Retina (tissue), 1 donor: ENCODE measurements at regions not wholly inside any gene's neighbourhood (a gene's known extent, or its start where the extent isn't known, plus 50 kb on each side); places are given as distances from the start of the nearest gene placed in this dataset.

ENCODE experiments used
- DNase-seq: peaks from one replicate; pipeline ENCODE4 v3.0.0-alpha.2; 2016

DNA sequence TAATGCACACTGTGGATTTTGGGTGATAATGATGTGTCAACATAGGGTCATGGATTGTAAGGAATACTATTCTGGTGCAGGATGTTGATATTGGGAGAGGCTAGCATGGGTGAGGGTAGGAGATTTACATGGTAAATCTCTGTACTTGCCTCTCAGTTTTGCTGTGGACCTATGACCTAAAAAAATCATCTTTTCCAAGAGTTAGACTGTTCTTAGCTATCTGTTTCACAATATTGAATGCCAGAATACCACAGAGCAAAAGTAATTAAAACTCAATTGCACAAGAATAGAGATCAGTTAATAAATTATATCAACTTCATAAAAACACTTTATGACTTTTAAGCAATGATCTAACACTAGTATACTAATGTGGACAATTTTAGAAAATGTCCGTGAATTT, 651.6 kb downstream of the HTR1A start:
- no peak for DNase-seq

DNA sequence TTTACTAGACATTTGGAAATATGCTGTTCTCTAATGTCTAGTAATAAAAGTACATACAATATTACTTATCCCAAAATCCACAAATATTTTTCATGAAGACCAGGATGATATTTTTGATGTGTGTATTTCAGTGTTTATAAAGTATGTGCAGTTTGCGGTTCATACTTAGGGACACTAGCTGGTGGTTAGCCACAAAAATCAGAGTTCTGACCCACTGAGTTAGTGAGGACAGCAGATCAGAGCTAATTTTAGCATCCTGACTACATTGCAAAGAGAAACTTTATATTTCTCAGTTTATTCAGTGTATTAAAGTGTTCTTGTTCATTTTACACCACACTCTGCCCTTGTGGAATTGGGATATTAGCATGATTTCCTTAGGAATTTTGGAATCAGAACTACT, 655.3 kb downstream of the HTR1A start:
- no peak for DNase-seq

DNA sequence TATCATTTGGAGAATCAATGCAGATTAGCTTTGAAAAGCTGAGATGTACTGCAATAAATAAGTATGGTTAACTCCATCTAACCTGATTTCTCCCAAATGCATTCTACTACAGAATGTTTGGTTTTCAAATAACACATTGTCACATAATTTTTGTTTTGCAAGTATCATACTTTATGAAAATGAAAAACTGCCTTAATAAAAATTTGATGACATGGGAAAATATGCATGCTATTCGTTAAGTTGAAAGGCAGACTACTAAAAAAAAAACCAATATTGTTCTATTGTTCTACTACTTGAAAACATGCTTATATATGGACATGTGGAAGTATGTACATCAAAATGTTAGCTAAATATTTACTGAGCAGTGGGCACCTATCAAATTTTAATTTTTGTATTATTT, 668.9 kb downstream of the HTR1A start:
- no peak for DNase-seq

DNA sequence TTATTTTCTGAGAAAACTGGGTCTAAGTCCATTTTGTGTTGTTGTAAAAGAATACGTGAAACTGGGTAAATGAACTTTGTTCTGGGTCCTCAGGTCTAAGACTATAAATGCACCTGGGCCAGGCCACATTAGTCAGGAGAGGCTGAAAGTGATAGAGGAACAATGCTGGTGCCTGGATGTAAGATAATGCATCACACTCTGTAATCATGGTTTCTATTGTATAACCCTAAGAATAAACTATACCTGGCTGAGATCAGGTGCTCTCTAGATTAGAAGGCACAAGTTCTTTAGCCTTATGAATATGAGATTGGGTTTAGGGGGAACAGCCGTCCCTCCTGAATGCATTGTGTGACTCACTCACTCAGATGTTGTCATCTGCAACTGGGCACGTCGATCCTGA, 675.5 kb downstream of the HTR1A start:
- no peak for DNase-seq

DNA sequence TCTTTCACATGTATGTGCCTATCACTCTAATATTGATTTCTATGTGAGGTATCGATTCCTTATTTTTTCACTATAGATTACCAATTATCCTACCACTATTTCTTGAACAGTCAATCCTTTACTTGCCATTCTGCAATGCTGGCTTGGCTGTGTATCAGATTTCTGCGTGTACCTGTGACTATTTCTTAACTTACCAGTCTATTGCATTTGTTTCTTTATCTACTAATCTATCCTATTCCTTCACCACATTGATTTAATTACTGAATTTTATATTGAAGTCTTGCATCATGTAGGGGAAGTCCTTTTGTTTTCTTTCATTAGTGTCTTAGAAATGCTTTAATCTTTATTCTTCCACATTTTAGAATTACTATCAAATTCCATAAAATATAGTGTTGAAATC, 684.8 kb downstream of the LRRC70 start:
- DNase-seq: no peak

DNA sequence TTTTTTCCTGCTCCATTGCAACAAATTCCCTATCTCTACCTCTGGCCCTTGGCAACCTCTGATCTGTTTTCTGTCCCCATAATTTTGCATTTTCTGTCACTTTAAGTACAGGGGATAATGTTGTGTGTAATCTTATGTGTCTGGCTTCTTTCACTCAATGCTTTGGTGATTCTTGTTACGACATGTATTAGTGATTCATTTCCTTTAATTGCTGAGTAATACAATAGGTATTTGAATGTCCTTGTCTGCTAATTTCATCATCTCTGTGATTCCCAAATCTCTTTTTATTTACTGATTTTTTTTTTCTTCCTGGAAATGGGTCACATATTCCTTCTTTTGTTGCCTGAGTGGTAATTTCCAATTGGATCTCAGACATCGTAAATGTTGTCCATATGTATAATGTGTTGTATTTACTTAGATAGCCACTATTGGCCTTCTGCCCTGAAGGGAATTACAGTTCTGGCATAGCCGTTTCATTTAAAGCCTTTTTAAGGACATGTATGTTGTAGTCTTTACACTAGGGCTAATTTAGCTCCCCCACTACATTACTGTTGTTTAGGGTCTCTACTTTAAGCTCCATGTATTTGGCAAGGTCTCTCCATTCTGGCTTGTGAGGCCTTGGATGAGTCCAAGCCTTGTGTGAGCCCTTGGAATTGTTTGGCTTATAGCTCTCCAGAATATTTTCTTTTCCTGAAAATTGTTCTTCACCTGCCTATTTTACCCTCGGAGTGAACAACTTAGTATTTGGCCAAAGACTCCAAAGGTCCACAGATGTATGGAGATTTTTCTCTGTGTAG, 683.8 kb downstream of the LRRC70 start:
- DNase-seq: no peak

DNA sequence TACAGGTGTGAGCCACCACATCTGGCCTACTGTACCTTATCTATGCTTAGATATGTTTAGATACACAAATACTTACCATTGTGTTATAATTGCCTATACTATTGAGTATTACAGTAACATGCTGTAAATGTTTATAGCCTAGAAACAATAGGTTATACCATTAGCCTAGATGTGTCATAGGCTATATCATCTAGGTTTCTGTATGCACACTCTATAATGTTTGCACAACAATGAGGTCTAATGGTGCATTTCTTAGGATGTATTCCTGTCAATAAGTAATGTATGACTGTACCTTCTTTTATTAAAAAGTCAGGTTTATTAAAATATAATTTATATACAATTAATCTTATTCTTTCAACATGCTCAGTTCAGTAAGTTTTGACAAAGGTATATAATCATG, 683.1 kb downstream of the LRRC70 start:
- no peak for DNase-seq

DNA sequence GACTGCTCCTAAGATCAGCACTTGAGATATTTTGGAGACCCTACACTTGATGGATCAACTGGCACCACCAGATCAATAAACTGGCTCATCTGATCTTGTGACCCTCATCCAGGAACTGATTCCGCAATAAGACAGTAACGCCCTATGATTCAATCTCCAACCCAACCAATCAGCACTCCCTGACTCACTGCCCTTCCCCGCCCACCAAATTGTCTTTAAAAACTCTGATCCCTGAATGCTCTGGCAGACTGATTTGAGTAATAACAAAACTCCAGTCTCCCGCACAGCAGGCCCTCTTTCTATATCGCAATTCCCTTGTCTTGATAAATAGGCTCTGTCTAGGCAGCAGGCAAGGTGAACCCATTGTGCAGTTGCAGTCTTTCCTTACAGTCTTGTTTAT, 677.0 kb downstream of the LRRC70 start:
- DNase-seq: no peak

DNA sequence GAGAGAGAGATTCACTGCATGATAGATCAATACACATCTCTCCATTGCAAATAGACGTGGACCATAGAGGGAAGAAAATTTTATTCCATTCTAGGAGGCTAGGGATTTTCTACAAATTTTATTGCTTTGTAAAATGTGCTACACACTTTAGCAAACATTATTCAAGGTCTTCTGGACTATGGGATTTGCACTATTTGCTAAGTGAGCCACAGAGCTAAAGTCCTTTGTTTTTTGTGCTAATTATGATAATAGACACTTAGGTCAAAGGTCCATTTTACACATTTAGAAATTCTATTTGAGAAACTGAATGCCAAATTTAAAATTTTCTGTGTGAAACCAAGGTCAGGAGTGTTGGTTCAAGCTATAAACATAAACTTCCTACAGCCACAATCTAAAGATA, 672.3 kb downstream of the LRRC70 start:
- DNase-seq: no peak

DNA sequence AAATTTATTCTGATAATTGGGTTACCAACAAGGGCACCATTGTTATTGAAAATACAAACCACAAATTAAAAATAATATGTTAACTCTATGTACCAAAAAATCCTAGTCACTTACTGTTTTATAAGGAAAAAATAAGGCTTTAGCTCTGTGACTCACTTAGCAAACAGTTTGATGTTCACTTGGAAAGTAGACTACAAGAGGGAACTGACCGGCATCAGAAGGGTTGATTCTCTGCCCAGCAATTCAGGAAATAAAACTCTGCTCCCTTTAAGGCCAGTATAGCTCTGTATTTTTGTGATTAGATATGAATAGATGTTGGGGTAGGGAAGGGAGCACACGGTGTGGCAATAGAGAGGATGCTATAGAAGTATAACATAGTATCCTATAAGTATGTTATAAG, 671.3 kb downstream of the LRRC70 start:
- DNase-seq: no peak

DNA sequence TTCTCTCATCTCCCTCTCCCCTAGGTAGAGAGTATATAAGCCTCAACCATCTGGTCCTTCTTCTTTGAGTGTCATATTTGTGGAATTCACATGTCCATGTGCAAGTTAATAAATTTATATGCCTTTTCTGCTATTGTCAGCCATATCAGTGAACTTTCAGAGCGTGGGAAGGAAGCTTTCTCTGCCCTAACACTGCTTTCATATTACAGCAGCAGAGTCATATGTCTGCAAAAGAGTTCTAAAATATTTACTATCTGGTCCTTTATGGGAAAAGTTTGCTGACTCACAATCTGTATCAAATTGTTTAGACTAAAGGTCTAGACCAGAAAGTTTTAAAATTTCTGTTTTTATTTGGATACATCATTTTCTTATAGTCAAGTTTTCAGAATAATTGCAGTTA, 669.0 kb downstream of the LRRC70 start:
- DNase-seq: no peak

DNA sequence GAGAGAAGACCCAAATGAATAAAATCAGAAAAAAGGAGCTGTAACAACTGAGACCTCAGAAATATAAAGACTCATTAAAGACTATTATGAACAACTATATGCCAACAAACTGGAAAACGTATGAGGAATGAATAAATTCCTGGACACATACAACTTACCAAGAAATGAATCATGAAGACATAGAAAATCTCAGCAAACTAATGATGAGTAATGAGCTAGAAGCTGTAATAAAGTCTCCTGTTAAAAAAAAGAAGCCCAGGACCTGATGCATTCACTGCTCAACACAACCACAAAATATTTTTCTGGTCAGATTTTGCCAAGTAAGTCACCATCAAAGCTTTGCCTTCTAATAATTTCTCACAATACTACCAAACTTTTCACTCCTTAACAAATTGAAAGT, 666.7 kb downstream of the LRRC70 start:
- no peak for DNase-seq

DNA sequence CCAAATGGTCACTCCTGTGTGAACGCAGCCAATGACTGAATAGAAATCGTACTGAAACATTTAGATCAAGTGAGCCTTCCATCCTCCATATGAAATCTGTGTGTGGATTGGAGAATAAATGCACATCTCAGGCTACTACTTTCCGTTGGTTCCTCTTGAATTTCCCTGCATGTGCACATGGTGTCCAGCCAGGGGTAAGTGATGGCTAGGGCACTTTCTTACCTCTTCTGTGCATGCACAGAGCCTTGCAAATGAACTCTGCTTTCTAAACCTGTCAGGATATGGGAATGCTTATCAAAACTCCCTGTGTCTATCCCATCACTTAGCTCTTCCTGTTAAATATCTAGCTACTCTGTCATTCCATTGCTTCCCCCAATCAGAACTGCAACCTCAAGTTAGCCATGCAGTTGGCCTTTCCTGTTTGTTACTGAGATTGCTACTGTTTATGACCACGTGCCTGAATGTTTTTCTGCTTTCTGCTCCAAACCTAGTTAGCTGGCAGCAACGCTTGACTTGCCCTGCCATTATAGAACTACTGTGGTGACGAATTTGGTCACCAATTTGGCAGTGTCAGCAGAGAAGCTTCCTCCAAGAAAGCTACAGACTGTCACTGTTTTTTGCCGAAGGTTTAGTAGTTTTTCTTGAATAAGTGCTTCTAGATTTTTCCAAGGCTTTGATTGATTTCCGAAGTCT, 661.6 kb downstream of the LRRC70 start:
- no peak for DNase-seq

DNA sequence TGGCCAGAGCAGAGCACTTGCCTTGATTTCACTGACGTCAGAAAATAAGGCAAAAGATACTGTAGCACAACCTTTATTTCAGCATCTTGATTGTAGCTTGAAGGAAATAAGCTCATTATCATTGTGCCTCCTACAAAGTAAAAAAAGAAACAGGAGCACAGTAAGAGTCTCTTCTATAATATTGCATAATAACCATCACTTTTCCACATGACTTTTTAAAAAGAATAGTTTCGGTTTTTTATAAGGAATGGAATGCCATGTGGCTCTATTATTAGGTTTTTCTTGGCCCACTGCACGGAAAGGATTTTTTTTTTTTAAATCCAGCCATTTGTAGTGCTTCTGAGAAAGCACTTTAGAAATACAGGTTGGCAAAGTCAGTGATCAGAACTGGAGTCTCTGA, 655.3 kb downstream of the LRRC70 start:
- no peak for DNase-seq

DNA sequence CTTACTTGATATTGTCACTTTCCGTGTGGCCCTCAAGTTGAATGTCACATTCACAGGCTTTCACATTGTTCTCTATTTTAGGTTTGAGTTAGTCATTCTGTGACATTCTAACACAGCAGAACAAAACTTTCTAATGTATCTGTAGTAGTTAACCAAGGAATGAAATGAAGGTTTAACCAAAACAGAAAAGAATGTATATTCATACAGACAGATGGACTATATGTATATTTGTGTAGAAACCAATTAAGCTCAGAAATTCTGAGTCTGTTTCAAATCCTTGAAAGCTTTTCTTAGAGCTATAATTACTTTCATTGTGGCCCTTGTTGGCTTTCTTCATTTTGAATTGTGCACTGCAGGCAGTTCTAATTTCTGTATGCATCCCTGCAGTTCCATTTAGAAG, 654.7 kb downstream of the LRRC70 start:
- DNase-seq: no peak

DNA sequence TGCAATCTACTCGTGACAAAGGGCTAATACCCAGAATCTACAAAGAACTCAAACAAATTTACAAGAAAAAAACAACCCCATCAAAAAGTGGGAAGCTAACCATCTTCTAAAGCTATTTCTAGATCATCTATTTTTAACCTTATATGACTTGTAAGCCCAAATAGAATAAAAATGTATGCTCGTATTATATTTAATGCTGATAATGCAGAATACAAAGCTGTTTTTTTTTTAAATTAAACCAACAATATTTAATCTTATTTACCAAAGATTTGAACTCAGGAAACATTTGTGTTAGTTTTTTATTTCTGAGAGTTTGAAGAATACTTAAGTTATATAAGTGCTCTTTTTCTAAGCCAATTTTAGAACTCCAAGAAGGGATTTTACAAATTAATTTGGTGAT, 652.1 kb downstream of the LRRC70 start:
- no peak for DNase-seq

DNA sequence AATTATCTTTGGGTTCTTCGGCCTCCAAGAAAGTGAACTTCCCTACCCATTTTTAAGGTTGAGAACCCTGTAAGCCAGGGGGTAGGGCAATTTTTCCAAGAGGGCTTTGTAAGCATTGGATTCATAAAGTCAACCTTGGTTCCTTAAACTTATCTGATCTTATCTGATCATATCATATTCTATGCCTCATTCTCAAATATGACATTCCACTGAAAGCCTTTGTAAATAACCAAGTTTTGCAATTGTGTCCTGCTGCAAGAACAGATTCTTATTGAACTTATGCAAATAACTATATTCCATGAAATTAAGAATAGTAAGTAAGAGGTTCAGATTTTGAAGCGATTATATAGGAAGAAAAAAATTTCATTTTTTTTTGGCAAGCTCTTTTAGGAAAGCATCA, 649.5 kb downstream of the LRRC70 start:
- no peak for DNase-seq

DNA sequence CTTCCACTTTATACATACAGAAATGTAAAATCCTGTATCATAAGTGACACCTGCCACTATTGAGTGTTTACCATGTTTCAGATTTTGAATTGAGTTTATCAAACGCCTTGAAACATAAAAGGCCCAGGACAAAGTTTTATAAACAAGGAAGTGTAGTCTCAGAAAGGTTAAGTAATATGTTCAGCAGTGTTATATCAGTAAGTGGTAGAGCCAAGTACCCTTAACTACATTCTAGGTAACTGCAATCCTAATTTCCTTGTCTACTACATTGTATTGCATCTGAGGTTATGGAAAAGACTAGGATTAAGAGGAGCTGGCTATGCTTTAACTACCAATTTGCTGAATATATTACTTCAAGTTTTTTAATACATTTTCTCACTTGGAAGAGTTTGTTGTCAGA, 641.6 kb downstream of the LRRC70 start:
- DNase-seq: no peak

DNA sequence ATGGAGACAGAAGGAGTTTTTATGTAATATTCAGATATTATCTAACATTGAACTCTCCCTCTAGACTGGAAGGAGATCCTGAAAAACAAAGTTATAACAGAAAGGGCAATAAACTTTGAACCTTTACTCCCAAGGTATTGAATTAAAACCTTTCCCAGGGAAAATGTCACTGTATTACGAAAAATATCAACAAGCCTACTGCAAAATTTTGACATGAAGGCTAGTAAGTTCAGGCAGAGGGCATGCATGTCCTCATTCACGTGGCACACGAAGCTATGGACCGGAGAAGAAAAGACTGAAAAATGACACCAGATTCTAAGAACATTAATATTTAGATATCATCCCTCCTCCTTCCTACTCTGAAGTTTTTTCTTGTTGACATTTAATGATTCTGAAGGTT, 638.8 kb downstream of the LRRC70 start:
- no peak for DNase-seq

DNA sequence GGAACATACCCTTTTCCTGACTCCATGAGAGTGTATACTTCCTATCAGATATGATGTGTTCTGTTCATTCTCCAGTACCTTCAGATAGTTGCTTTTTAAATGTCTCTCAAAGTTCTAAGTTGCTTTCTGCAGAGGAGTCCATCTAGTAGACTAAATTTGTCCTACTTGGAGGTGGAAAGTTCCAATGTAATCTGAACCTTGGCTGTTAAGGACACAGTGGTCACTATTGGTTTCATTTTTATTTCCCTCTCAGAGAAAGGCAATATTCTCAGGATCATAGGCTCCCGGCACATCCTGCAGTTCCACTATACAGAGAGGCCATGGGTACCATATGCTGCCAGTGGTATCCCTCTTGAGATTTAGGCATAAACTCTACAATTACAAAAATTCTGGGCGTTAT, 634.6 kb downstream of the LRRC70 start:
- DNase-seq: no peak

DNA sequence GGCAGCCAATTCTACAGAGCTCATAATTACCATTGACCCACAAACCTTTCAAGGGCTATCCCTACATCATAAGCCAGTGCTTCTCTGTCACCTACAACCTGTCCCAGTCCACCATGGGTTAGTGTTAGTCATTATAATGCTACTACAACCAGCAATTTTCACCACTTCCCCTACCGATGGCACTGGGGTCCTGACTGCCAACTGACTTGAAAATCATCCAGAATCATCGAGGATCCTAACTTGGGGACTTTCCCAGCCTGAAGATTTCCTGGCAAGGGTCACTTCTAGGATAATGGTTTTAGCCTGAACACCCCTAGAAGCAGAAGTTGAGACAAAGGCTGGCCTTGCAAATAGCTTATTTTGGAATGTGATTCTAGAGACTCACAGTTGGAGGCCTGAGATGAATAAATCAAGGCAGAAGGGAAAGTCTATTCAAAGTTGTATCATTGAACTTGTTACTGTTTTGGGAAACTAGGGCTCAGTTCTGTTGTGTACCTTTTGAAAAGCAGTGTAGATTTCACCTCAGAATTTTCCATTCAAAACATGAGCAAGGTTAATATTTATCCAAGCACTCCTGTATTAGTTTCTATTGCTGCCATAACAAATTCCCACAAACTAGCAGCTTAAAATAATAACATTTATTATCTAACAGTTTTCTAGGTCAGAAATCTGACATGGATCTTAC, 633.0 kb downstream of the LRRC70 start:
- no peak for DNase-seq

DNA sequence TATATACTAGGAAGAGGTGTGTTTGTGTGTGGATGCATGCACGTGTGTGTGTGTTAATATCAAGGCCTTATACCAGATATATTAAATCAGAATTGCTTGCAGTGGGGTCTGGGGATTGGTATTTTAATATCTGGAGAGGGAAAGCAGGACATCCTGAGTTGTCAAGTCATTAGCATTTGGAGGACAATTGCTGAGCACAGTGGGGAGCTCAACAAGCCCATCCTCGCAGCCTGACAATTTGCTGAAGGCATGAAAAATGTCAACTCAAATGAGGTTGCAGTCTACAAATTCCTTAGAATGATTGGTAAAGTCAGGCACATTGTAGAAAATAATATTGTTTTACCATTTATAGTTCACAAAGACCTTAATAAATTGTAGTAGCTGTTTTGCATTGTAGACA, 627.4 kb downstream of the LRRC70 start:
- no peak for DNase-seq

DNA sequence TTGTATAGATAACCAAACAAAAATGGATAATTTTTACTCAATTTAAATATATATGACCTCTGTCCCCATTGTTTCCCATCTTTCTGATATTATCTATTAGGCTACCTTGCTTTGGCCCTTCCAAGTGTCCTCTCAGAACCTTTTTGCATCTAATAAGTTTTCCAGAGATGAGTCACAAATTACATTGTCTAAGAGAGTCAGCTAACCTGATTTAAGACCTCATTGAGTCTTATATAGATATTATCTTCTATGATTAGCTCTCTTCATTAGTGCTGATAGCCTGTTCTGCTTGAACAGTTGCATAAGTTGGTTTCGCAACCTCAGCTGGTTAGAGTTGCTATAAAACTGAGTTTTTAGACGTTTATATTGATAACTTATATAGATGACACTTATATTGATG, 623.1 kb downstream of the LRRC70 start:
- no peak for DNase-seq

DNA sequence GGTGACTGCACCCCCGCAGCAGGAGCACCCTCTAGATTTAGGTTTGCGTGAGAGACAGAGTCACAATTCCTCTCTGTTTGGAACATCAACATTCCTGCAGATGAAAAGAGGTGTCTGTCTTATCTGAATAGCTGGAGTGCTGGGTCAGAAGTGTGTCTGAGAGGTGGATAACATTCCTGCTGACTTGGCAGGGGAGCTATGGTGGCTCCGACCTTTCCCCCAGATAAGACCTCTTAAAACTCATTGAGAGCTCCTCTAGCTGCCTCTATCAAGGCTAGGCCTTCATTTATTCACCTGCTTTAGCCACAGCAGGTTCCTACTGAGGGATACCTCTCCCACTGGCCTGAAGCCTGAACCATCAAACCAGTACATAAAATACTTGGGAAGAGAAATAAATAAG, 615.5 kb downstream of the LRRC70 start:
- DNase-seq: no peak
